HG02884 (cell line): ENCODE measurements at regions not wholly inside any gene's neighbourhood (a gene's known extent, or its start where the extent isn't known, plus 50 kb on each side); places are given as distances from the start of the nearest gene placed in this dataset.

ENCODE experiments used
- ATAC-seq: cut with Tn5 transposase; IDR thresholded peaks from one replicate; pipeline ENCODE4 v1.9.1; 2021; ENCODE audit warnings: mild to moderate bottlenecking, moderate library complexity; ENCODE audit not compliant: unreplicated experiment

GRCh38 chr2:16197504-16198147 lies 257.3 kb downstream of the MYCN start:
- ATAC-seq, result no peak

DNA sequence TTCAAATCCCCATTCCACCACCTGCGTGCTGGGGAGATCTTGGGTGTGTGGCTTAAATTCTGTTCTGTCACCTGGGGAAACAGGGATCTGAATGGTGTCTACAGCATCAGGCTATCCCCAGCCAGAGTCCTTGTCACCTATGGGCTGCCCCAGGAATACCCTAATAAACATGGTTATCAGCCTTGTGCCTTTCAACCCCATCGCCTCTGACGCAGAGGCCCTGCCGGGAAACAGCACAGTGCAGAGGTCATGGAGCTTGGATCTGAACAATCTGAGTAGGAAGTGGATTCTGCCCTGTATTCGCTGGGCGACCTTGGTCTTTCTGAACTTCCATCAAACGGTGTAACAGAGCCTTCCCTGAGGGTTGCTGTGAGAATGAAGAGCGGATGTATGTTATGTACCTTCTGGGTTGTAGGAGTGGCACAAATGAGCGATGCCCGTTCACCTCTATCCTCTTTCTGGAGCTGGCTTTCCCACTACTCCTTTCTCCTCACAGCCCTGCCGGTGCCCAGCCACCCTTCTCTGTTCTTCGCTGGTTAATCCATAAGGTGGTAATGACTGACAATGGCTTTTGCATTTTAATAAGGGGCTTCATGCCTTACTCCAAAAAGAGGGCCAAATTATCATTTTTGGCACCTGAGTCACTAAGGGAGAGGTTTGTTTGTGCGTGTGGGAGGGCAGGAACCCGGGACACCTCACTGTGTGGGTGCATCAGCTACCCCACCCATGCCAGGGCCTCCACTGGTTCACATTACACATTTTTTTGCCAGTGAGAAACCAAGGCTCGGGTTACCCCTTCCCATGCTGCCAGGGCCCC lies 256.5 kb downstream of the MYCN start:
- no peak for ATAC-seq

DNA sequence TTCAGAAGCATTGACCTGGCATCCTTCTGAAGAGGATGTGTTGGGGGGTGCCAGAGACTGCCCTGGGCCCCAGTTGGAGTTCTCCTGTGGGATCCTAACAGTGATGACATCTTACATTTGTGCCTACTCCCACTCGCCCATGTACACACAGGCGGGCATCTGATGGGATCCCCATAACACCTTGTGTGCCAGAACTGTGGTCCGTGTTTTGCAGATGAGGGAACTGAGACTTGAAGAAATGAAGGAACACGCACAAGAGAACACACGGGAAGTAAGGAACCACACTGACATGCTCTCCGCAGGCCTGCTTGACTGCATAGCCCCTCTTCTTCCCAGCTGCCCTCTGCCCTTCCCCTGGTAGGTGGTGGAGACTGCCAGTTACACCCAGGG lies 255.3 kb downstream of the MYCN start:
- no peak for ATAC-seq

GRCh38 chr2:16194931-16195680 lies 254.8 kb downstream of the MYCN start:
- ATAC-seq, result no peak

DNA sequence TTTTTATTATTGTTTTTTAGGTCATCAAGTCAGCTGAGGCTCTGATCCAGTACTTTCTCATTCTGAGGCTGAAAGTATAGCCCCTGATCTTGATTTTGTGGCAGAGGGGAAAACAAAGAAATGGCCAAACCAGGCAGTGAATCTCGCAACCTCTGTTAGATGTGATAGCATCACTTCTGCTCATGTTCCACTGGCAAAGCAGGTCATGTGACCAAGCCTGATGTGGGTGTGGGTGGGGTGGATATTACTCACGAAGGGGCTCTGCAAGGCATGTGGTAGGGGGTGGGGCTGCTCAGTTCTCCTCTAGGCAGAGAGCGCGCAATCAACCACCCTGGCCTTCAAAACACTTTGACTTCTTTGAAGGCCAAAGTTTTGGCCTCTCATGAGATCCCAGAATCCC lies 254.2 kb downstream of the MYCN start:
- ATAC-seq, result no peak

DNA sequence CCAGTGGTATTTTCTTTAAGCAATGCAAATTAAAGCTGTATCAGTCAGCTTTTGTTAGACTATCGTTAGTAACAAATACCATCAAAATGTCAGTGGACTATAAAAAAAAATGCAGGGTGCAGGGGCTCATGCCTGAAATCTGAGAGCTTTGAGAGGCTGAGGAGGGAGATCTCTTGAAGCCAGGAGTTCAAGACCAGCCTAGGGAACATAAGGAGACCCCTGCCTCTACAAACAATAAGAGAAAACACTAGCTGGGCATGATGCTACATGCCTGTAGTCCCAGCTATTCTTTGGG lies 253.7 kb downstream of the MYCN start:
- no peak for ATAC-seq

- ATAC-seq, result no peak
These were observed 252.3 kb downstream of the MYCN start for GRCh38 chr2:16192416-16193216.

- ATAC-seq, result no peak
These were observed 251.3 kb downstream of the MYCN start for GRCh38 chr2:16191431-16192200.

DNA sequence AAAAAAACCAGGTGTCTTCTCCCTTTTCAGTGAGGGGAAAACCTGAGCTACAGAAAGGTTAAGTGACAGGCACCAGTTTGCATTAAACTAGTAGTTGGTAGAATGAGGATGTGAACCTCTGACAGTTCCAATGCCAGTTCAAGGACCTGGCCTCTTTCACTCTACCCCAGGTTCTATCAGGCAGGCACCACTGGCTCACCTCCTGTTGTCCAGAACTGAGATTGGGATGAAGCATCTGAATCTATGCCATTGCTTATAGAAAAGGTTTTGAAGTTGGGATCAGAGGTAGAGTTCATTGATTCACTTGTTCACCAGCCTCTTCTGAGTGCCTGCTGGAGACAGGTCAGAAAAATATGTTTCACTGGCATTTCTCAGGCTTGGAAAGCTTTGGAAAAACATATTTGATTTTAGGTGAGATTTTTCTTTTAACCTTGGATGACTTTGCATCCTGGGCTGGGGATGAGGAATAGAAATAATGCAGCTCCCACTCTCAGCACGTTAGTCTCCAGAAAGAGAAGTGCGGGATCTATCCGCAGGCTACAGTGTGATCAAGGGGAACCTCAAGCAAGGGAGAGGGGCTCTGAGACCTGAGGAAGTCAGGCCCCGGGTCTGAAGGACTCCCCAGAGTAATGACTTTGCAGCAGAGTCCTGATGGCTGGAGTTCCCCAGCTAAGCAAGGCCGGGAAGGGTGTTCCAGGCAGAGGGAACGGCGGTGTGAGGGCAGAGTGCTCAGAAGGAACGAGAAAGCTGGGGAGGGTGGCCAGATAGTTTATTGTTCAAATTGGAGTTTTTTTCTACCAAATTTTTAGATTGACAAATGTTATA lies 250.3 kb downstream of the MYCN start:
- no peak for ATAC-seq

GRCh38 chr2:16189836-16190160 lies 249.4 kb downstream of the MYCN start:
- ATAC-seq, result no peak

GRCh38 chr2:16189029-16189835 lies 248.9 kb downstream of the MYCN start:
- ATAC-seq, result no peak

DNA sequence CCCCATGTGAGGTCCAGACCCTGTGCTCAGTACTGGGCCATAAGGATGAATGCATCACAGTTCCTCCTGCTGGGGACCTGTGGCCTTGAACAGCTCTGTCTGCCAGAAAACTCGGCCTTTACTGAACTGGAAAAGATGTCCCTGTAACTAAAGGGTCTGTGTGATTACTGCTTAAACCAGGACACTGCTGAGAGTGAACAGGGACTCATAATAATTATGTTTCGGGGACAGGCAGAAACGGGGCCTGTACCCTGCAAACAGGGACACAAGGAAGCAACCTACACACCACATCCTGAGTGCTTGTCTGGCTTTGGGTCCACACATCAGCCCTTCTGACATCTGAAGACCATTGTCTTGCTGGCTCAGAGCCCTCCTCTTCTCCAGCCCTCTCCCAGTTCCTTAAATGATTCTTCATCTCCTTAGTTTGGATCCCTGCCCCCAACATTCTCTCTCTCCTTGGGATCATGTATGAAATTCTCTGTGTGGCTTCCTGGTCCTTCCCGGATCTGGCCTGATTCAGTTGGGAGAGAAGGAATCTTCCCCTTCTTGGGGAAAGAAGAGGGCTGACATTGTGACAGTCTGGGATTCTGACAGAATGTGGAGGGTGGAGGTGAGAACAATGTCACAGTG lies 248.0 kb downstream of the MYCN start:
- no peak for ATAC-seq

GRCh38 chr2:16187482-16187817 lies 247.1 kb downstream of the MYCN start:
- ATAC-seq, result no peak

GRCh38 chr2:16186661-16187481 lies 246.5 kb downstream of the MYCN start:
- ATAC-seq, result no peak

DNA sequence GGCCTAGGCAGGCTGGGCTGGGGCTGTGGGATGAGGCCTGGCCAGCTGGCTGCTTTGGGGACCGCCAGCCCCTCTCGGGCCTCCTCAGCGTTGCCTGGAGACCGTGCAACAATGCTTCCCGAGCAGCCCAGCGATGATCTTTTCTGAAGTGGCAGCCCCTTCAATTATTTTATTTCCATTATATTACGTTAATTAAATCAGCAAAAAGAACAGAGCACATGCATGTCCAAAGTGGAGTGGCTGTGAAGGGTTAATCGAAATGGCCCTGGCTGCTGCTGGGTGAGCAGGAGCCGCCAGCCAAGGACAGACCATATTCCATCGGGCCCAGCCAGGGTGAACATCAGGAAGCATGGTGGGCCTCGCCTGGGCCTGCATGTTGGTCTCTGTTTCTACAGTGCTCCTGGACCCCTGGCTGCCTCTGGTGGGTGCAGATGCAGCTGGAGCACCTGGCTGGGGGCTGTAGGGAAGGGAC lies 245.5 kb downstream of the MYCN start:
- ATAC-seq, result no peak

DNA sequence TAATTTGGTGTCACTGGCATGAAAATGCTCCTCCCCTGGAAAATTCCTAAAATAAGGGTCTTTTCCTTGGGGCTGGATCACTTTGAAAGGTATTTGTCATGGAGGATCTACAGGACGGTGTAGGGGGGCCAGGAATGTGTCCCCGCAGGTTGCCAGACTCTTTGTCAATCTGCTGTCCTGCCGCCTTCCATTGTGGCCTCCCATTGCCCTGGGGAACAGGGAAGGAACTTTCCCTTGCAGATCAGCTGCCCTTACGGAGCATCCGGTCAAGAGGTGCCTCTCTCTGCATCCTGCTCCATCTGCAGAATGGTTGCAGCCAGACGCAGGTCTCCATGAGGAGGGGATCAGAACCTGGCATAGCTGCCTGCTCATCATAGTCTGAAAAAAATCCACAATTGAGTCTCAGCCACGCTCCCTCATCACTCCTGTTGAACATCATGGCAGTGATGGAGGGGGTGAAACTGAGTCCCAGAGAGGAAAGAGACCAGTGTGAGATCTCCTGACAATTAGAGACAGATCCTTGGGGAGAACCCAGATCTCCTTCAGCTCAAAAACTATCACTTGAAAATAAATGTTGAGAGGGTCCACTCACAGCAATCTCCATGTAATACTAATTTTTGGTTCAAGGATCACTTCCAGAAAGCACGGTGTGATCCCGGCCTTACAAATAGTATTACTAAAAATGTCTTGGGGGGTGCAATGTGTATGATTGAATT lies 244.8 kb downstream of the MYCN start:
- ATAC-seq, result no peak

GRCh38 chr2:16184341-16184890 lies 244.1 kb downstream of the MYCN start:
- no peak for ATAC-seq
